HEK293T (cell line): ENCODE measurements at regions not wholly inside any gene's neighbourhood (a gene's known extent, or its start where the extent isn't known, plus 50 kb on each side); places are given as distances from the start of the nearest gene placed in this dataset.

Experiments
- CTCF ChIA-PET: fragments of 350-600 bp; formaldehyde crosslinking; extraction: SDS; loops from one replicate; lab custom pipeline; 2021; ENCODE audit warnings: antibody characterized with exemption, inconsistent platforms; lab: Yijun Ruan, JAX
- POLR2A ChIA-PET: fragments of 350-600 bp; formaldehyde crosslinking; extraction: SDS; loops from one replicate; lab custom pipeline; 2020; ENCODE audit warnings: antibody characterized with exemption, inconsistent platforms; lab: Yijun Ruan, JAX
- DNase-seq: peaks from one replicate; pipeline ENCODE4 v3.0.0; 2012; ENCODE audit warnings: mixed read lengths; ENCODE audit errors: extremely low spot score
- ARNT ChIP-seq: fragments of 450-650 bp; IDR thresholded peaks from 2 replicates; pipeline ENCODE4 v1.6.1; 2017; ENCODE audit warnings: mild to moderate bottlenecking
- BHLHE40 ChIP-seq: fragments of 450-650 bp; IDR thresholded peaks from 2 replicates; pipeline ENCODE4 v1.6.1; 2016; ENCODE audit warnings: mild to moderate bottlenecking, moderate library complexity, borderline replicate concordance
- CTBP1 ChIP-seq: fragments of 450-650 bp; IDR thresholded peaks from 2 replicates; pipeline ENCODE4 v1.6.1; 2016; ENCODE audit warnings: borderline replicate concordance
- ELF4 ChIP-seq: fragments of 450-650 bp; IDR thresholded peaks from 2 replicates; pipeline ENCODE4 v1.6.1; 2017; ENCODE audit warnings: antibody characterized with exemption
- FOXA1 ChIP-seq: fragments of 450-650 bp; IDR thresholded peaks from 2 replicates; pipeline ENCODE4 v1.6.1; 2016; ENCODE audit warnings: mild to moderate bottlenecking
- FOXK2 ChIP-seq: fragments of 450-650 bp; IDR thresholded peaks from 2 replicates; pipeline ENCODE4 v1.6.1; 2016; ENCODE audit warnings: mild to moderate bottlenecking
- FOXM1 ChIP-seq: fragments of 450-650 bp; IDR thresholded peaks from 2 replicates; pipeline ENCODE4 v1.6.1; 2017; ENCODE audit warnings: mild to moderate bottlenecking, borderline replicate concordance
- HDGF ChIP-seq: fragments of 450-650 bp; IDR thresholded peaks from 2 replicates; pipeline ENCODE4 v1.6.1; 2017; ENCODE audit warnings: antibody characterized with exemption, borderline replicate concordance
- L3MBTL2 ChIP-seq: fragments of 450-650 bp; conservative IDR thresholded peaks from 2 replicates; pipeline ENCODE4 v1.6.1; 2016; ENCODE audit warnings: mild to moderate bottlenecking
- LEF1 ChIP-seq: fragments of 450-650 bp; IDR thresholded peaks from 2 replicates; pipeline ENCODE4 v1.6.1; 2017; ENCODE audit warnings: mild to moderate bottlenecking, borderline replicate concordance
- NFRKB ChIP-seq: fragments of 450-650 bp; IDR thresholded peaks from 2 replicates; pipeline ENCODE4 v1.6.1; 2016; ENCODE audit warnings: mild to moderate bottlenecking, moderate library complexity
- SP1 ChIP-seq: fragments of 450-650 bp; IDR thresholded peaks from 2 replicates; pipeline ENCODE4 v1.6.1; 2017
- SUZ12 ChIP-seq: fragments of 450-650 bp; IDR thresholded peaks from 2 replicates; pipeline ENCODE4 v1.6.1; 2016; ENCODE audit warnings: mild to moderate bottlenecking
- TARDBP ChIP-seq: fragments of 450-650 bp; IDR thresholded peaks from 2 replicates; pipeline ENCODE4 v1.6.1; 2016
- ZNF384 ChIP-seq: fragments of 450-650 bp; IDR thresholded peaks from 2 replicates; pipeline ENCODE4 v1.6.1; 2016
- TF ChIP-seq, protein P1 (sequence below): fragments of 450-650 bp; IDR thresholded peaks from 2 replicates; pipeline ENCODE4 v1.6.1; 2016

DNA sequence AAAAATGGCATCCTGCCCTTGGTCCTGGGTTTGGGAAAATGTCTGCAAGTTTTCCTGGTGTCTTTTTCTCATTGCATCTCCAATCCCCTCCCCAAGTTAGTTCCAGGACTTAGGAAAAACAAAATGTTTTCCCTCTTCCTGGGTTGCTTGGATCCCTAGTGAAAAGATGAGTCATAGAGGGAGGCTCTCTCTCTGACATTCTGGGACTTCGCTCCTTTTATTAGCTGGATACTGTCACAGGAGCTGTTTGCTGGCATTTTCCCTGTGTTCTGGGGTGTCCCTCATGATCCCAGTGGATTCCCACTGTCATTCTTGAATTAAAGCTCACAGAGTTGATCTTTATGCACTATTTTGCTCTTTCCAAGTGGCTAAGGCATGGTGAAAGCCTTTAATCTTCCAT, 316.4 kb upstream of the MBL2 start:
- ChIA-PET POLR2A (no interaction called here), CTCF (no interaction called here)
- no peak for DNase-seq
- TF ChIP-seq HDGF (no peak), FOXM1 (no peak)

DNA sequence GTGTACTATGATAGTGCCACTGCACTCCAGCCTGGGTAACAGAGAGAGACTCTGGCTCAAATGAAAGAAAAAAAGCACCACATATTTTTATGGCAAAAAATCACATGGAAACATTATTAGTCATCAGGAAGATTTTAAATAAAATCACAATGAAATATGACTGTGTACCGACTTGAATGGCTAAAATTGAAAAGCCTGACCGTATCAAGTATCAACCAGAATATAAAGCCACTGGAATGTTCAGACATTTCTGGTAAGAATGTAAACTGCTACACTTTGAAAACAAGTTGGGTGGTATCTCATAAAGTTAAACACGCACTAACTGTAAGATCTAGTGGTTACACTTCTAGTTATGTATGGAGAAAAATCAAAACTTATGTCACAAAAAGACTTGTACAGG, 306.7 kb upstream of the MBL2 start:
- ChIA-PET POLR2A (no interaction called here), CTCF (no interaction called here)
- no peak for TF ChIP-seq ZNF384
- TF ChIP-seq L3MBTL2 = no peak
- TF ChIP-seq TARDBP = no peak
- TF ChIP-seq, protein P1, sequence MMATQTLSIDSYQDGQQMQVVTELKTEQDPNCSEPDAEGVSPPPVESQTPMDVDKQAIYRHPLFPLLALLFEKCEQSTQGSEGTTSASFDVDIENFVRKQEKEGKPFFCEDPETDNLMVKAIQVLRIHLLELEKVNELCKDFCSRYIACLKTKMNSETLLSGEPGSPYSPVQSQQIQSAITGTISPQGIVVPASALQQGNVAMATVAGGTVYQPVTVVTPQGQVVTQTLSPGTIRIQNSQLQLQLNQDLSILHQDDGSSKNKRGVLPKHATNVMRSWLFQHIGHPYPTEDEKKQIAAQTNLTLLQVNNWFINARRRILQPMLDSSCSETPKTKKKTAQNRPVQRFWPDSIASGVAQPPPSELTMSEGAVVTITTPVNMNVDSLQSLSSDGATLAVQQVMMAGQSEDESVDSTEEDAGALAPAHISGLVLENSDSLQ = no peak
- no peak for DNase-seq

DNA sequence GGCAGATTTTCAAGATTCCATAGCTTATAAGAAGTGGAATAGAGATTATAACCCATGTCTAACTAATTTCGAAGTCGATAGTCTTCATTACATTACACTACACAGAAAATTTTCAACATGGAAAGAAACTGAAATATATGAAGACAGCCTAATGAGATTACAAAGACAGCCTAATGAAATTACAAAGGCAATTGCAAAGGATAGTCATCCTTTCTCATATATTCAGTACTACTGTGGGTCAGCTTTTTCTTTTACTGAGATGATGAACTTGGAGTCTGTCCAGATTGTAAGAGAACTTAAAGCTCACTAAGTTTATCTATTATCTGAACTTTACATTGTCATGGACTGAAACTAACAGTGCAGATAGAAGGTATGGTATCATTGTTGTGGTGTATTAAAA, 304.4 kb upstream of the MBL2 start:
- TF ChIP-seq NFRKB (no peak), LEF1 (no peak), SP1 (no peak), HDGF (no peak), ARNT (no peak), FOXA1 (no peak), ELF4 (no peak), BHLHE40 (no peak), SUZ12 (no peak)
- TF ChIP-seq, protein P1 = no peak
- ChIA-PET POLR2A (no interaction called here), CTCF (no interaction called here)
- DNase-seq = no peak

DNA sequence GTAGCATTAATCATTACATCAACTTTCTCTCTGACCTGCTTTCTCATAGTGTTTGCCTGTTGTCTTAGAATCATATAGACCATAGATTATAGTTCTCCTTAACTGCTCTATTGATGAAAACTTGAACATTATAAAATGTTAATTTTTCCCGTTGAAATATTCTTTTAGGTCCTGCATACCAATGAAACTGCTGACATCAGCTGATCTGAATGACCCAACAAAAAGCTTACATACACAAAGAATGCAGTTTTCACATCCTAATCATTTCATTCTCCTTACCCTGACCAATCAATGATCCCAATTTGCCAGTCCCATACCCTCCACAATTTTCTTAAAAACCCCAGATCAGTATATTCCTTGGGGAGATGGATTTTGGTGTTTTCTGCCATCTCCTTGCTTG, 302.9 kb upstream of the MBL2 start:
- TF ChIP-seq FOXM1 (no peak), SUZ12 (no peak), L3MBTL2 (no peak), ARNT (no peak), SP1 (no peak), ELF4 (no peak), HDGF (no peak), TARDBP (no peak), FOXA1 (no peak), CTBP1 (no peak), NFRKB (no peak), FOXK2 (no peak), ZNF384 (no peak), BHLHE40 (no peak)
- TF ChIP-seq, protein P1 = no peak
- no peak for DNase-seq
- ChIA-PET CTCF (no interaction called here), POLR2A (no interaction called here)

DNA sequence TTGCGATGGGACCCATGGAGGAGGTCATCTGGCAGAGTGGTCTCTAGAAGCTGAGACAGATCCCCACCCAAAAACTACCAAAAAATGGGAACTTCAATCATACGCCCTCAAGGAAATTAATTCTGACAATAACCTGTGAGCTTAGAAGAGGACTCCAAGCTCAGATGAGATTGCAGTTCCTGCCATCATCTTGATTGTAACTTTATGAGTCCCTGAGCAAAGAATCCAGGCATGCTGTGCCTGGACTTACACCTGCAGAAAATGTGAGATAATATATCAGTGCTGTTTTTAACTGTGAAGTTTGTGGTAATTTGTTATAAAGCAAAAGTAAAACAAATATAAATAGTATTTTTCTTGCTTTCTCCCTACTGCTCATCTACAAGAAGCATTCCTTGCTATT, 299.6 kb upstream of the MBL2 start:
- CTCF ChIA-PET = no interaction called here
- POLR2A ChIA-PET = no interaction called here

DNA sequence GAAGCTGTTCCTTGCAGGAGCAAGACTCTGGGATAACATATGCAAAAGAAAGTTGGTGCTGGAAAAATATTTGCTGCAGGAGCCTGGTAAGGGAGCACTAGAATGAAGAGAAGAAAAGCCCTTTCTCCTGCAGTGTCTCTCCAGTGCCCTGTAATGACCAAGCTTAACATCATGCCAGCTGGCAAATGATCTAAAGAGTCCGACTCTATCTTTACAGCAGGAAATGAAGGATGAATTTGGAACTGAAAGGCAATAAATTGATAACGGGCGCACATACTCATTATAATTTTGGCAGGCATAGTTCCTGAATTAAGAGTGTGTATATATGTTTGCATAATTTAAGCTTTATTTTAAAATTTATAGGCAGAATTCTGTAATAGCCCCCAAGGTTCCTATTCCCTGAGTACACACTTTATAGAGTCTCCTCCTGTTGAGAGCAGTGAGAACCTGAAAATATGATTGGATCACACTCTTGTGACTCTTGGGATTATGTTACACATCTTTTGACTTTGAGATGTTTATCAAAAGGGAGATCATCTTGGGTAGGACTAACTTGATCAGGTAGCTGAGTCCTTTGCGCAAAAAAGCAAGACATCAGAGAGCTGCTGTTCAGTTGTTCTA, 299.0 kb upstream of the MBL2 start:
- POLR2A ChIA-PET = no interaction called here
- CTCF ChIA-PET = no interaction called here
- TF ChIP-seq ARNT (no peak), FOXA1 (no peak), SUZ12 (no peak), HDGF (no peak), FOXM1 (no peak), ZNF384 (no peak), CTBP1 (no peak), BHLHE40 (no peak), SP1 (no peak), L3MBTL2 (no peak), FOXK2 (no peak), TARDBP (no peak)
- TF ChIP-seq, protein P1 = no peak
- DNase-seq = no peak

More for the DNA sequence above, 299.6 kb upstream of the MBL2 start:
- TF ChIP-seq, protein P1 = no peak
- TF ChIP-seq ELF4 (no peak), CTBP1 (no peak), ARNT (no peak), FOXM1 (no peak), SUZ12 (no peak), FOXA1 (no peak), LEF1 (no peak), HDGF (no peak), ZNF384 (no peak), SP1 (no peak), FOXK2 (no peak), L3MBTL2 (no peak), NFRKB (no peak), TARDBP (no peak)
- no peak for DNase-seq
